K562 (cell line): ENCODE measurements at regions not wholly inside any gene's neighbourhood (a gene's known extent, or its start where the extent isn't known, plus 50 kb on each side); places are given as distances from the start of the nearest gene placed in this dataset.

Source experiments
- ATAC-seq: fragments of 200-7000 bp; cut with Tn5 transposase; 3 replicates; pipeline ENCODE4 v1.9.1; 2020; ENCODE audit warnings: moderate library complexity
- BruUV-seq: library from RNA; stranded (reverse); fragments of 400-500 nt; replicated peaks from 2 replicates; lab custom pipeline; 2021; lab: Mats Ljungman, UMichigan
- CTCF ChIA-PET: fragments of 300-600 bp; formaldehyde crosslinking; extraction: SDS; loops from one replicate; lab custom pipeline; 2021; ENCODE audit warnings: low intra/inter-chr PET ratio; lab: Yijun Ruan, JAX
- POLR2A ChIA-PET: fragments of 300-600, 350-650 bp; sonication (Branson Sonifier 250); formaldehyde crosslinking; extraction: SDS; loops from one replicate; lab custom pipeline; 2021; ENCODE audit warnings: antibody characterized with exemption, inconsistent platforms; lab: Yijun Ruan, JAX
- DNase-seq, 4 experiments: peaks; one replicate each; pipeline versions ENCODE4 v3.0.0 to v3.0.0-alpha.2; 2011 to 2018; ENCODE audit warnings: low spot score in 3 of 4, mixed read lengths in 3 of 4; ENCODE audit errors: extremely low read depth in 1 of 4
- FAIRE-seq: peaks from 2 replicates; lab custom pipeline; 2011; peaks lifted over from hg19 to GRCh38; lab: Jason Lieb, UNC
- H2AFZ ChIP-seq: 2 replicates; pipeline ENCODE4 v1.6.0; 2011; ENCODE audit warnings: low read depth, low read length, control low read depth, inconsistent platforms
- H3K27ac ChIP-seq: fragments of 200-600 bp; 3 replicates; pipeline ENCODE4 v1.8.0; 2011; ENCODE audit warnings: low read depth, mild to moderate bottlenecking, control low read depth, inconsistent platforms, low read length, moderate library complexity, mixed read lengths; ENCODE audit errors: extremely low read depth
- H3K27me3 ChIP-seq, 2 experiments: fragments of 300-600 bp in 1 of 2; 2 replicates in 1 of 2; 3 replicates in 1 of 2; pipeline versions ENCODE4 v1.6.0 to v1.8.0; 2011; ENCODE audit warnings: inconsistent platforms in 2 of 2, low read length in 2 of 2, mild to moderate bottlenecking in 1 of 2, mixed read lengths in 1 of 2, moderate library complexity in 1 of 2; ENCODE audit not compliant: control insufficient read depth in 2 of 2, insufficient read depth in 2 of 2
- H3K36me3 ChIP-seq: fragments of 300-600 bp; 3 replicates; pipeline ENCODE4 v1.8.0; 2011; ENCODE audit warnings: mild to moderate bottlenecking, low read length, inconsistent platforms; ENCODE audit not compliant: control insufficient read depth, insufficient read depth
- H3K4me1 ChIP-seq, 2 experiments: fragments of 200-600 bp in 1 of 2; replicated peaks in 1 of 2; 2 replicates in 1 of 2; 3 replicates in 1 of 2; pipeline versions ENCODE4 v1.5.1 to v1.8.0; 2011; ENCODE audit warnings: inconsistent platforms in 2 of 2, low read length in 2 of 2, mild to moderate bottlenecking in 1 of 2, mixed read lengths in 1 of 2, moderate library complexity in 1 of 2; ENCODE audit not compliant: control insufficient read depth in 2 of 2, insufficient read depth in 2 of 2
- H3K4me2 ChIP-seq: 2 replicates; pipeline ENCODE4 v1.6.1; 2011; ENCODE audit warnings: low read length, control low read depth, inconsistent platforms, mixed read lengths; ENCODE audit not compliant: insufficient read depth
- H3K4me3 ChIP-seq: fragments of 200-600 bp; sonication (generic), shearing (Covaris generic); 2 replicates; pipeline ENCODE4 v1.5.1; 2016; ENCODE audit warnings: control low read depth, inconsistent platforms
- H3K79me2 ChIP-seq: fragments of 200-600 bp; 3 replicates; pipeline ENCODE4 v1.8.0; 2011; ENCODE audit warnings: low read length, inconsistent platforms; ENCODE audit not compliant: control insufficient read depth, insufficient read depth
- H3K9ac ChIP-seq, 2 experiments: 2 replicates each; pipeline versions ENCODE4 v1.6.0 to v1.6.1; 2011; ENCODE audit warnings: low read depth in 2 of 2, low read length in 2 of 2, control low read depth in 1 of 2, inconsistent platforms in 1 of 2, mild to moderate bottlenecking in 1 of 2, mixed read lengths in 1 of 2; ENCODE audit not compliant: insufficient read depth in 1 of 2
- H3K9me1 ChIP-seq: one replicate; pipeline ENCODE4 v1.6.0; 2011; ENCODE audit warnings: inconsistent platforms, mild to moderate bottlenecking, low read length, moderate library complexity; ENCODE audit not compliant: control insufficient read depth, insufficient read depth
- H3K9me3 ChIP-seq: replicated peaks from 2 replicates; pipeline ENCODE4 v1.5.1; 2011; ENCODE audit warnings: low read depth, low read length, inconsistent platforms; ENCODE audit not compliant: control insufficient read depth, insufficient read depth
- H4K20me1 ChIP-seq: replicated peaks from 2 replicates; pipeline ENCODE4 v1.6.1; 2011; ENCODE audit warnings: low read length, inconsistent platforms, mixed read lengths; ENCODE audit not compliant: control insufficient read depth, insufficient read depth
- ARHGAP35 ChIP-seq: fragments of 450-650 bp; IDR thresholded peaks from 2 replicates; pipeline ENCODE4 v1.6.1; 2018; ENCODE audit not compliant: partially characterized antibody
- CHD1 ChIP-seq: fragments of 200-600 bp; sonication (generic); IDR thresholded peaks from one replicate; pipeline ENCODE4 v1.6.1; 2012; ENCODE audit warnings: mild to moderate bottlenecking, moderate library complexity, low read length, inconsistent platforms
- CREM ChIP-seq: IDR thresholded peaks from 2 replicates; pipeline ENCODE4 v1.6.1; 2014; ENCODE audit warnings: antibody characterized with exemption, low read depth
- ELF2 ChIP-seq: fragments of 250-450 bp; sonication (Bioruptor Pico); IDR thresholded peaks from 2 replicates; pipeline ENCODE4 v1.5.0; 2021; ENCODE audit warnings: mild to moderate bottlenecking
- HDAC8 ChIP-seq: fragments of 450-650 bp; IDR thresholded peaks from 2 replicates; pipeline ENCODE4 v1.6.1; 2016; ENCODE audit warnings: mild to moderate bottlenecking, missing genetic modification characterization, moderate library complexity, missing compliant biosample characterization
- NR2C2 ChIP-seq, 2 experiments: fragments of 200-800 bp in 1 of 2; sonication (Bioruptor generic) in 1 of 2; sonication (generic) in 1 of 2; formaldehyde crosslinking in 1 of 2; IDR thresholded peaks; 2 replicates each; pipeline versions ENCODE4 v1.6.1 to v1.8.0; 2016 to 2022; ENCODE audit warnings: mild to moderate bottlenecking in 1 of 2, missing compliant biosample characterization in 1 of 2, missing genetic modification characterization in 1 of 2, missing genetic modification reagents in 1 of 2
- POLR2A ChIP-seq: fragments of 450-650 bp; conservative IDR thresholded peaks from 2 replicates; pipeline ENCODE4 v1.6.1; 2016
- SMARCE1 ChIP-seq: fragments of 450-650 bp; IDR thresholded peaks from 2 replicates; pipeline ENCODE4 v1.7.1; 2016; ENCODE audit warnings: mild to moderate bottlenecking
- TCF3 ChIP-seq: sonication (generic); formaldehyde crosslinking; IDR thresholded peaks from 2 replicates; pipeline ENCODE4 v1.4.0; 2020; ENCODE audit warnings: mild to moderate bottlenecking, missing genetic modification reagents
- USF1 ChIP-seq: sonication (generic); formaldehyde crosslinking; IDR thresholded peaks from 2 replicates; pipeline ENCODE4 v1.9.0; 2022; ENCODE audit warnings: mild to moderate bottlenecking, missing genetic modification reagents
- ZNF133 ChIP-seq: fragments of 250-450 bp; sonication (Bioruptor Pico); IDR thresholded peaks from 2 replicates; pipeline ENCODE4 v1.4.0; 2020; ENCODE audit warnings: mild to moderate bottlenecking
- WGBS: fragments of 100-300 bp; shearing (Covaris generic); methylation state at CpG from one replicate; pipeline ENCODE4 v1.1.6; 2016; ENCODE audit warnings: low coverage, mixed read lengths; ENCODE audit not compliant: insufficient coverage; ENCODE audit errors: missing lambda C conversion rate; 5-methylcytosine and 5-hydroxymethylcytosine counted together
- in situ Hi-C: fragments of 300-500 bp; cut with MboI; formaldehyde crosslinking; loops from 4 replicates; pipeline ENCODE4 v1.15.0; 2018; ENCODE audit warnings: inconsistent platforms, mixed read lengths
- intact Hi-C: fragments of 100-400 bp; cut with micrococcal nuclease; formaldehyde crosslinking; loops from 2 replicates; pipeline ENCODE4 v1.14.2; 2022

- in situ Hi-C loops, result no loop called here
- intact Hi-C loops, result no loop called here
- CTCF ChIA-PET, result no interaction called here
- WGBS, result 13% methylated on average over 2 of the region's 3 CpGs
- no peaks in the 10 kb centered on the region for H3K9me3 ChIP-seq
- no peaks in the 10 kb centered on the region for H3K79me2 ChIP-seq
- TF ChIP-seq USF1, result no peak
- TF ChIP-seq ZNF133, result no peak
- no peak for TF ChIP-seq SMARCE1
- TF ChIP-seq ELF2 (CRISPR knock-in tag), result no peak
- no peak for TF ChIP-seq NR2C2 (CRISPR knock-in tag; IDR thresholded peaks at IDR 0.05)
- TF ChIP-seq NR2C2 (tag; IDR thresholded peaks at IDR 0.05), result no peak
- TF ChIP-seq CHD1, result no peak
- TF ChIP-seq ARHGAP35, result no peak
- TF ChIP-seq POLR2A, result no peak
- no peak for TF ChIP-seq HDAC8 (tag)
- no peak for TF ChIP-seq CREM
- TF ChIP-seq TCF3, result no peak
- H3K36me3 ChIP-seq, result no peaks in the 10 kb centered on the region
- no peak for FAIRE-seq
- no TSS peak for BruUV-seq
- no peaks in the 10 kb centered on the region for H3K4me1 ChIP-seq
- no peak overlapping the region for H3K9ac ChIP-seq
- peaks cover 5% of the 10 kb centered on the region; the same call in 1 of the 2 replicates for H4K20me1 ChIP-seq
- ATAC-seq, result no peak
- POLR2A ChIA-PET, result interaction anchor here (0.7 kb wide), 1 partner anchor 59 kb away, joined by 3 read pairs; no protein-coding TSS in a partner anchor
- no peak overlapping the region for H3K4me2 ChIP-seq
- H3K27ac ChIP-seq, result no peak overlapping the region
- peaks cover 3 to 36% of the 10 kb centered on the region in 2 experiments; a peak in 4 of 5 replicates for H3K27me3 ChIP-seq
- no peaks in the 10 kb centered on the region for H3K9me1 ChIP-seq
- no peak overlapping the region for H3K4me3 ChIP-seq
- H2AFZ ChIP-seq, result no peak overlapping the region
- no peak for DNase-seq
These were observed 58.3 kb downstream of the FRMPD3 start for GRCh38 chrX:107507744-107508117.
